Cardiac fibroblast (primary cell): ENCODE measurements at regions not wholly inside any gene's neighbourhood (a gene's known extent, or its start where the extent isn't known, plus 50 kb on each side); places are given as distances from the start of the nearest gene placed in this dataset.
A peak's percentile ranks its signal among the peaks of the same experiment; 100 is the strongest.
"Not testable (repeated sequence)": the region's sequence is repeated elsewhere in the genome, so short reads cannot be mapped to it uniquely, and the experiment has no call there.

Source experiments
- DNase-seq, 2 donors: peaks; one replicate each; pipeline versions ENCODE4 v3.0.0 to v3.0.0-alpha.2; 2010; ENCODE audit warnings: low read depth in 2 of 2
- H3K4me3 ChIP-seq, 2 donors: replicated peaks in 1 of 2; 1 replicate in 1 of 2; 2 replicates in 1 of 2; pipeline ENCODE4 v1.5.1; 2011; ENCODE audit warnings: low read depth in 2 of 2, low read length in 2 of 2, mild to moderate bottlenecking in 2 of 2, moderate library complexity in 1 of 2
- CTCF ChIP-seq: IDR thresholded peaks from one replicate; pipeline ENCODE4 v1.5.1; 2011; ENCODE audit warnings: low read depth, mild to moderate bottlenecking, low read length, inconsistent platforms

GRCh38 chr14:51593397-51593796 lies 58.3 kb upstream of the FRMD6 start:
- no peak for TF ChIP-seq CTCF
- no peak overlapping the region for H3K4me3 ChIP-seq
- peak in 1 of 2 donors; percentile 64 for DNase-seq

- no peak for TF ChIP-seq CTCF
- peak in 1 of 2 donors; percentile 39 for DNase-seq
- no peak overlapping the region for H3K4me3 ChIP-seq
These were observed 55.7 kb upstream of the FRMD6 start for GRCh38 chr14:51595881-51596455.

- TF ChIP-seq CTCF = no peak
- H3K4me3 ChIP-seq = no peak overlapping the region
- no peak for DNase-seq
These were observed 55.1 kb upstream of the FRMD6 start for GRCh38 chr14:51596488-51597117.

- no peak overlapping the region for H3K4me3 ChIP-seq
- no peak for TF ChIP-seq CTCF
- no peak for DNase-seq
These were observed 54.3 kb upstream of the FRMD6 start for GRCh38 chr14:51597261-51598001.

GRCh38 chr14:51598924-51599600 lies 52.6 kb upstream of the FRMD6 start:
- DNase-seq = peak; percentile 72 to 76
- H3K4me3 ChIP-seq = not testable (repeated sequence)

- H3K4me3 ChIP-seq = no peak overlapping the region
- TF ChIP-seq CTCF = no peak
- no peak for DNase-seq
These were observed 51.1 kb upstream of the FRMD6 start for GRCh38 chr14:51600658-51601057.
